Caki2 (cell line): ENCODE measurements at regions not wholly inside any gene's neighbourhood (a gene's known extent, or its start where the extent isn't known, plus 50 kb on each side); places are given as distances from the start of the nearest gene placed in this dataset.
"Not testable (repeated sequence)": the region's sequence is repeated elsewhere in the genome, so short reads cannot be mapped to it uniquely, and the experiment has no call there.

ENCODE experiments used
- DNase-seq: peaks from one replicate; pipeline ENCODE4 v3.0.0-alpha.2; 2015; ENCODE audit warnings: low read depth
- in situ Hi-C: cut with HindIII; loops from 2 replicates; pipeline ENCODE4 v1.10.0; 2016; ENCODE audit warnings: low sequenced_read_pairs, low pct_unique_long_range_greater_than_20kb, mixed read lengths

- in situ Hi-C loops = no loop called here
- DNase-seq = no peak
These were observed 141.8 kb upstream of the NUDT4 start for GRCh38 chr12:93235881-93236280.

GRCh38 chr12:93237235-93237915 lies 140.3 kb upstream of the NUDT4 start:
- in situ Hi-C loops = no loop called here
- DNase-seq = no peak

- DNase-seq, in situ Hi-C loops: not testable (repeated sequence)
These were observed 139.0 kb upstream of the NUDT4 start for GRCh38 chr12:93238512-93239262.

DNA sequence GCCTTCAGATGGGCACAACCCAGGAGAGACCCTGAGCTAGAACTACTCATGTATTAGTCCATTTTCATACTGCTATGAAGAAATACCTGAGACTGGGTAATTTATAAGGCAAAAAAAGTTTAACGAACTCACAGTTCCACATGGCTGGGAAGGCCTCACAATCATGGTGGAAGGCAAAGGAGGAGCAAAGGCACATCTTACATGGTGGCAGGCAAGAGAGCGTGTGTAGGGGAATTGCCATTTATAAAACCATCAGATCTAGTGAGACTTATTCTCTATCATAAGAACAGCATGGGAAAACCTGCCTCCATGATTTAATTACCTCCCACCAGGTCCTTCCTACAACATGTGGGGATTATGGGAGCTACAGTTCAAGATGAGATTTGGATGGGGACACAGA lies 137.9 kb upstream of the NUDT4 start:
- DNase-seq, in situ Hi-C loops: not testable (repeated sequence)

- DNase-seq = no peak
- in situ Hi-C loops = no loop called here
These were observed 135.4 kb upstream of the NUDT4 start for GRCh38 chr12:93242154-93242972.

DNA sequence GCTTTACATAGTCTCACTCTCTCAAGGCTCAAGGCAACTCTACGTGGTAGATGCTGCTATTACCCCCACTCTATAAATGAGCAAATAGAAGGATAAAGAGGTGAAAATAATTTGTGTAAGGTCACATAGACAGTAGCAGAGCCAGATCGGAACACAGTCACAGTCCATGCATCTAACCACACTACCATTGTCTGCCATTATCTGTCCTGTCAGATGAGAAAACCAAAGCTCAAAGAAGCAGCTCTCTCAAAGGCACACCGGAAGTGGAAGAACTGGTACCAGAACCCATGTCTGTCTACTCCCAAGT lies 134.4 kb upstream of the NUDT4 start:
- DNase-seq = no peak
- in situ Hi-C loops = no loop called here

DNA sequence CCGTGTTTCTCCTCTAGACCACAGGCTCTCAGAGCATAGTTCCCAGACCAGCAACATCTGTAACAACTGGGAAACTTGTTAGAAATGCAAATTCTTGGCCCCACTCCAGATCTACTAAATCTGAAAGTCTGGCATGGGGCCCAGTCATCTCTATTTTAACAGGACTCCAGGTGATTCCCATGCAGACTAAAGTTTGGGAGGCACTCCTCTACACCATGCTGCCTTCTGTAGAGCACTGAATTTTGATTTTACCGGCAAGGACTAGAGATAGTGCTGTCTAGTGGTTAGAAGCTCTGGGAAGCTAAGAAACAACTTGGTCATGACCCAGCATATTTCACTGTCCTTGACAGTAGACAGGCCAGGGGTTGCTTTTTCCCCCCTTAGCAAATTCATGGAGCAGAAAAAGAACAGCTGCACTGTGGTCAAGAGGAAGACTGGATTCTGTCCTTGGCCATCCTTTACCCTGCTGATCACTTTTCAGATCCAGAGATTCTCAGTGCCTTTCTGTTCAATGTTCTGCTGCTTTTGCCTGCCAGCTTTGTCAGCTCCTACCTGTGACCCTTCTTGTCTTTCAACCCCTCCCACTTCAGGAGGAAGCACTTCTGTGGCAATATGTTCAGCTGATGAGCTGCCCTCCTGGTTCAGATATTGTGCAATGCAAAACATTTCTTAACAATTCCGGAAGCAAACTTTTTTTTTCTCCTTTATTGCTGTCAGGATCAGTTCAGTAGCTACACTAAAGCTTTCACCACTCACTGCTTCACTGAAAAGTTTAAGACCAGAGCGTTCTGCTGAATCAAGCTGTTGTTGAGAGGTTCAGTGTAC lies 133.8 kb upstream of the NUDT4 start:
- in situ Hi-C loops = no loop called here
- no peak for DNase-seq

- in situ Hi-C loops = no loop called here
- DNase-seq = no peak
These were observed 133.1 kb upstream of the NUDT4 start for GRCh38 chr12:93244514-93245077.

DNA sequence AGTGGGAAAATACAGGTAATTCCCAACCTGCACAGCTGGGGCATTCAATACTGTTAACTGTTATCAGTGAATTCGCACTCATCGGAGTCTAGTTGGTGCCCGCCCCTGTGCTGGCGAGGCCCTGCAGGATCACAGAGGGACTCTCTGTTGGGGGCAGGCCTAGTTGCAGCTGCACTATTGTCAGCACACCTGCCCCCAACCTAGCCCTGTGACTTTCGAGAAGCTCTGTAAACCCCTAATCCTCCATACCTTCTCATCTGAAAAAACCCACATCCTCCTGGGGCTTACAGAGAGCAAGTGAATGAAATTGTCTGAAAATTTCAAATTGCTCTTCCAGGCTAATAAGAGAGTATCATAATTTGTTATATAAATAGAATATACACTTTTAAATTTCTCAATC lies 132.2 kb upstream of the NUDT4 start:
- in situ Hi-C loops = no loop called here

GRCh38 chr12:93247313-93247991 lies 130.3 kb upstream of the NUDT4 start:
- in situ Hi-C loops = no loop called here
- DNase-seq = no peak

More for the DNA sequence above, 132.2 kb upstream of the NUDT4 start:
- DNase-seq = no peak

- in situ Hi-C loops = no loop called here
- no peak for DNase-seq
These were observed 125.5 kb upstream of the NUDT4 start for GRCh38 chr12:93252221-93252620.

DNA sequence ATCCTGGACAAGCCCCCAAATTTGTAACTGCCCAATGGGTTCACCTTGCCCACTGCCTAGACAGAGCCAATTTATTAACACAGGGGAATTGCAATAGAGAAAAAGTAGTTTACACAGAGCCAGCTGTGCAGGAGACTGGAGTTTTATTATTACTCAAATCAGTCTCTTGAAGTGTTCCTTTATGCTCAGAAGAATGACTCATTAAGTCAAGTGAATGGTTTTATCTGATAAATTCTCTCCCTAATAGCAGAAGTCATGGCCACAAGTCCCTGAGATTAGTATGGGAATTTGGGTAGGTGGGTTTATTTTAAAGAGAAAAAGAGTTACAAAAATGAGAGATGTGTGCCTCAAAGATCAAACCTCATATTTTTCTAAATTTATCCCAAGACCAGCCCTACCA lies 122.8 kb upstream of the NUDT4 start:
- DNase-seq = no peak
- in situ Hi-C loops = no loop called here

DNA sequence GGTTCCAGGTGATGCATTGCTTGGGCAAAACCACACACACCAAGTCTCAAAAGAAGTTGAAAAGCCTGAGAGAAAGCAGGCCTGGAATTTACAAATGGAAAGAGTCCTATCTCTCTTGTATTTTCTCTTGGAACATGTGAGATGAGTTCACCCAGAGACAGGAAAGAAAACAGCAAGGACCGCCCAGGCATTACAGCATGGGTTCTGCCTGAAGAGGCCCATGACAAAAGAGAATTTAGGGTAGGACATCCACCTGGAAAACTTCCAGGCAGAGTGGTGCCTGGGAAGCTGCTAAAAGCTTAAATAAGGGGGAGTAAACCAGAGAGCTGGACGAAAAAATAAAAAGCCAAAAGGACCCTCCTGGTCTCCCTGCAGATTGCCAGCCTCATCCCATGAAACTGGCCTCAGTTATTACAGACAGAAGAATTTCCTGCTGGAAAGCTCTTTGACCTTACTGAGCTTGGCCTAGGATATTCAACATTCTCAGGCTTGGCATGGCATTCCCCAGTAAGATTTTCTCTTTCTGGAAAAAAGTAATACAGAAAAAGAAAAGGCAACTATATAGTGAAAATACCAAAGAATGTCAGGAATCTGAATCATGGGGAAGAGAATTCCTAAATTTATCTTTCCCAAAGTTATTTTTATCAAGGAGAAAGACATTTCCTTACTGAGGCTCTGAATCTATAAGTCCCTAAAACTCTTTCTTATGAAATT lies 121.3 kb upstream of the NUDT4 start:
- no peak for DNase-seq
- in situ Hi-C loops = no loop called here

- no peak for DNase-seq
- in situ Hi-C loops = no loop called here
These were observed 116.1 kb upstream of the NUDT4 start for GRCh38 chr12:93261505-93262094.

- no peak for DNase-seq
- in situ Hi-C loops = no loop called here
These were observed 104.7 kb upstream of the NUDT4 start for GRCh38 chr12:93272997-93273396.

- DNase-seq = no peak
- in situ Hi-C loops = no loop called here
These were observed 103.7 kb upstream of the NUDT4 start for GRCh38 chr12:93273834-93274564.
